ENCODE measurements at regions not wholly inside any gene's neighbourhood (a gene's known extent, or its start where the extent isn't known, plus 50 kb on each side); places are given as distances from the start of the nearest gene placed in this dataset.

DNA sequence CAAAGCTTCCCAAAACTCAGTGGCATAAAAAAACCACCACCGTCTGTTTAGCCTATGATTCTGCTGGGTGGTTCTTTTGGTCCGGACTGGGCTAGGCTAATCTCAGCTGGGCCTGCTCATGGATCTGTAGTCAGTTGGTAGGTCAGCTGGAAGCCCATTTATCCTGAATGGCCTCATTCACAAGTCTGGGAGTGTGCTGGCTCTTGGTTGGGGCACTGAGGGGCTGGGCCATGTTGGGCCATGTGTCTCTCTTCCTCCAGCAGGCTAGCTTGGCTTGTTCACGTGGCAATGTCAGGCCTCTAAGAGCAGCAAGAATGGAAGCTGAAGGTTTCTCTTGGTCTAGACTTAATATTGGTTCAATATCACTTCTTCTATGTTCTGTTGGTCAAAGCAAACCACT lies 95.7 kb upstream of the HS6ST1 start:
- TF ChIP-seq, protein P1, sequence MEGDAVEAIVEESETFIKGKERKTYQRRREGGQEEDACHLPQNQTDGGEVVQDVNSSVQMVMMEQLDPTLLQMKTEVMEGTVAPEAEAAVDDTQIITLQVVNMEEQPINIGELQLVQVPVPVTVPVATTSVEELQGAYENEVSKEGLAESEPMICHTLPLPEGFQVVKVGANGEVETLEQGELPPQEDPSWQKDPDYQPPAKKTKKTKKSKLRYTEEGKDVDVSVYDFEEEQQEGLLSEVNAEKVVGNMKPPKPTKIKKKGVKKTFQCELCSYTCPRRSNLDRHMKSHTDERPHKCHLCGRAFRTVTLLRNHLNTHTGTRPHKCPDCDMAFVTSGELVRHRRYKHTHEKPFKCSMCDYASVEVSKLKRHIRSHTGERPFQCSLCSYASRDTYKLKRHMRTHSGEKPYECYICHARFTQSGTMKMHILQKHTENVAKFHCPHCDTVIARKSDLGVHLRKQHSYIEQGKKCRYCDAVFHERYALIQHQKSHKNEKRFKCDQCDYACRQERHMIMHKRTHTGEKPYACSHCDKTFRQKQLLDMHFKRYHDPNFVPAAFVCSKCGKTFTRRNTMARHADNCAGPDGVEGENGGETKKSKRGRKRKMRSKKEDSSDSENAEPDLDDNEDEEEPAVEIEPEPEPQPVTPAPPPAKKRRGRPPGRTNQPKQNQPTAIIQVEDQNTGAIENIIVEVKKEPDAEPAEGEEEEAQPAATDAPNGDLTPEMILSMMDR (IDR thresholded peaks at IDR 0.05): no peak
- no peak for TF ChIP-seq POLR2A (IDR thresholded peaks at IDR 0.05)
- no peak for TF ChIP-seq EP300 (IDR thresholded peaks at IDR 0.05)

Measured in ovary (tissue), 3 donors.